Kidney epithelial cell (primary cell): ENCODE measurements at regions not wholly inside any gene's neighbourhood (a gene's known extent, or its start where the extent isn't known, plus 50 kb on each side); places are given as distances from the start of the nearest gene placed in this dataset.

ENCODE experiments used
- DNase-seq: peaks from one replicate; pipeline ENCODE4 v3.0.0-alpha.2; 2010; ENCODE audit warnings: low read depth
- H3K27me3 ChIP-seq: 2 replicates; pipeline ENCODE4 v1.6.0; 2011; ENCODE audit warnings: low read length; ENCODE audit not compliant: control insufficient read depth, insufficient read depth
- H3K36me3 ChIP-seq: 2 replicates; pipeline ENCODE4 v1.5.1; 2011; ENCODE audit warnings: low read length; ENCODE audit not compliant: control insufficient read depth, insufficient read depth
- H3K4me3 ChIP-seq: 2 replicates; pipeline ENCODE4 v1.5.1; 2011; ENCODE audit warnings: low read depth, mild to moderate bottlenecking, control low read depth, low read length
- CTCF ChIP-seq: IDR thresholded peaks from 2 replicates; pipeline ENCODE4 v1.5.1; 2011; ENCODE audit warnings: mild to moderate bottlenecking, moderate library complexity, low read length, control low read depth, inconsistent platforms; ENCODE audit not compliant: insufficient read depth, poor library complexity, severe bottlenecking

GRCh38 chr1:193939585-193939984 is 753.2 kb upstream of the B3GALT2 start:
- DNase-seq: no peak
- no peak for TF ChIP-seq CTCF

GRCh38 chr1:193937308-193937707 is 750.9 kb upstream of the B3GALT2 start:
- no peaks in the 10 kb centered on the region for H3K36me3 ChIP-seq
- no peak for DNase-seq
- H3K27me3 ChIP-seq: no peaks in the 10 kb centered on the region
- TF ChIP-seq CTCF: no peak
- H3K4me3 ChIP-seq: no peak overlapping the region

More at GRCh38 chr1:193939585-193939984, 753.2 kb upstream of the B3GALT2 start:
- H3K4me3 ChIP-seq: no peak overlapping the region
- H3K27me3 ChIP-seq: no peaks in the 10 kb centered on the region
- H3K36me3 ChIP-seq: no peaks in the 10 kb centered on the region

- no peaks in the 10 kb centered on the region for H3K27me3 ChIP-seq
- no peak for DNase-seq
- no peak overlapping the region for H3K4me3 ChIP-seq
- no peaks in the 10 kb centered on the region for H3K36me3 ChIP-seq
- no peak for TF ChIP-seq CTCF
Observed at GRCh38 chr1:193932979-193933378, 746.6 kb upstream of the B3GALT2 start.

GRCh38 chr1:193931356-193931755 is 744.9 kb upstream of the B3GALT2 start:
- DNase-seq: no peak
- no peaks in the 10 kb centered on the region for H3K36me3 ChIP-seq
- no peaks in the 10 kb centered on the region for H3K27me3 ChIP-seq
- TF ChIP-seq CTCF: no peak
- H3K4me3 ChIP-seq: no peak overlapping the region

GRCh38 chr1:193929374-193930033 is 743.1 kb upstream of the B3GALT2 start:
- H3K4me3 ChIP-seq: no peak overlapping the region
- no peak for TF ChIP-seq CTCF
- H3K36me3 ChIP-seq: no peaks in the 10 kb centered on the region
- no peaks in the 10 kb centered on the region for H3K27me3 ChIP-seq
- DNase-seq: no peak

GRCh38 chr1:193927550-193927949 is 741.1 kb upstream of the B3GALT2 start:
- no peaks in the 10 kb centered on the region for H3K27me3 ChIP-seq
- no peaks in the 10 kb centered on the region for H3K36me3 ChIP-seq
- H3K4me3 ChIP-seq: no peak overlapping the region
- TF ChIP-seq CTCF: no peak
- DNase-seq: no peak
